Hepatocyte (in vitro differentiated cells): ENCODE measurements at regions not wholly inside any gene's neighbourhood (a gene's known extent, or its start where the extent isn't known, plus 50 kb on each side); places are given as distances from the start of the nearest gene placed in this dataset.

Experiments used
- DNase-seq: peaks from one replicate; pipeline ENCODE4 v3.0.0-alpha.2; 2016; ENCODE audit warnings: low spot score
- H2AFZ ChIP-seq: fragments of 200-600 bp; sonication (generic); 2 replicates; pipeline ENCODE4 v1.6.0; 2016; ENCODE audit warnings: antibody characterized with exemption, mild to moderate bottlenecking
- H3K27ac ChIP-seq: fragments of 200-600 bp; sonication (generic); 2 replicates; pipeline ENCODE4 v1.5.1; 2016; ENCODE audit warnings: mild to moderate bottlenecking
- H3K27me3 ChIP-seq: fragments of 200-600 bp; sonication (generic); 2 replicates; pipeline ENCODE4 v1.6.1; 2016
- H3K36me3 ChIP-seq: fragments of 200-600 bp; sonication (generic); replicated peaks from 2 replicates; pipeline ENCODE4 v1.5.1; 2016; ENCODE audit warnings: low read depth; ENCODE audit not compliant: insufficient read depth
- H3K4me1 ChIP-seq: fragments of 200-600 bp; sonication (generic); 2 replicates; pipeline ENCODE4 v1.5.1; 2016; ENCODE audit warnings: mild to moderate bottlenecking, moderate library complexity; ENCODE audit not compliant: insufficient read depth
- H3K4me2 ChIP-seq: fragments of 200-600 bp; sonication (generic); 2 replicates; pipeline ENCODE4 v1.6.0; 2016
- H3K4me3 ChIP-seq: fragments of 200-600 bp; sonication (generic); 2 replicates; pipeline ENCODE4 v1.5.1; 2016; ENCODE audit warnings: mild to moderate bottlenecking
- H3K79me2 ChIP-seq: fragments of 200-600 bp; sonication (generic); 2 replicates; pipeline ENCODE4 v1.6.0; 2017; ENCODE audit warnings: mild to moderate bottlenecking
- H3K9me2 ChIP-seq: fragments of 200-600 bp; sonication (generic); replicated peaks from 2 replicates; pipeline ENCODE4 v1.6.0; 2017; ENCODE audit warnings: mild to moderate bottlenecking; ENCODE audit not compliant: insufficient read depth
- H3K9me3 ChIP-seq: fragments of 200-600 bp; sonication (generic); 2 replicates; pipeline ENCODE4 v1.5.1; 2016; ENCODE audit warnings: low read depth, mild to moderate bottlenecking
- H4K20me1 ChIP-seq: fragments of 200-600 bp; sonication (generic); 2 replicates; pipeline ENCODE4 v1.6.0; 2016; ENCODE audit warnings: mild to moderate bottlenecking; ENCODE audit not compliant: insufficient read depth, poor library complexity, severe bottlenecking
- CTCF ChIP-seq: fragments of 200-600 bp; sonication (generic); IDR thresholded peaks from 2 replicates; pipeline ENCODE4 v1.5.1; 2016; ENCODE audit warnings: antibody characterized with exemption, mild to moderate bottlenecking; ENCODE audit not compliant: poor library complexity
- EZH2 ChIP-seq: fragments of 200-600 bp; sonication (generic); IDR thresholded peaks from 2 replicates; pipeline ENCODE4 v1.6.1; 2016; ENCODE audit warnings: antibody characterized with exemption, mild to moderate bottlenecking, borderline replicate concordance
- EZH2phosphoT487 ChIP-seq: fragments of 200-600 bp; sonication (generic); IDR thresholded peaks from one replicate; pipeline ENCODE4 v1.6.1; 2018; ENCODE audit warnings: antibody characterized with exemption, mild to moderate bottlenecking, low read depth, moderate library complexity; ENCODE audit not compliant: unreplicated experiment, severe bottlenecking
- WGBS: methylation state at CpG from one replicate; pipeline ENCODE4 v1.1.6; 2016; ENCODE audit warnings: low lambda C conversion rate; ENCODE audit errors: missing lambda C conversion rate; 5-methylcytosine and 5-hydroxymethylcytosine counted together

DNA sequence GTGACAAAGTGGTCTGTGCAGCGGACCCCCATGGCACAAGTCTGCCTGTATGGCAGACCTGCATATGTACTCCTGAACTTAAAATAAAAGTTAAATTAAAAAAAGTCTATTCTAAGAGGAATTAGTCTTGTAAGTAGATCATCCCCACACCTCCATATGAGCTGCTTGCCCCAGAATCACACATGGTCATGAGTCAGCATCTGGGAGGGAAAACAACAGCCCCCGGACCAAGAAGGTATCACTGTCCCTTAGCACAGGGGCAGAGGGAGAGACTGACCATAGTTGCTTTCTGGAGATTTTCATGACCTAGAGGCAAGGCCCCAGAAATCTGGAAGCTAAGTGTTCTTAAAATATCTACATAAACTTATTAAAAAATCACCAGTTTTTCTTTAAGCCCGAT, 86.6 kb upstream of the PDK4 start:
- H3K4me3 ChIP-seq = no peak overlapping the region
- 60% methylated on average over 3 of the region's 3 CpGs for WGBS
- no peaks in the 10 kb centered on the region for H3K9me3 ChIP-seq
- no peak overlapping the region for H3K27ac ChIP-seq
- no peaks in the 10 kb centered on the region for H3K9me2 ChIP-seq
- no peak overlapping the region for H2AFZ ChIP-seq
- no peak for DNase-seq
- H3K36me3 ChIP-seq = no peaks in the 10 kb centered on the region
- H3K79me2 ChIP-seq = no peaks in the 10 kb centered on the region
- H4K20me1 ChIP-seq = no peaks in the 10 kb centered on the region
- no peak overlapping the region for H3K4me2 ChIP-seq
- H3K27me3 ChIP-seq = no peaks in the 10 kb centered on the region
- H3K4me1 ChIP-seq = no peaks in the 10 kb centered on the region
- TF ChIP-seq CTCF (no peak), EZH2 (no peak), EZH2phosphoT487 (no peak)

DNA sequence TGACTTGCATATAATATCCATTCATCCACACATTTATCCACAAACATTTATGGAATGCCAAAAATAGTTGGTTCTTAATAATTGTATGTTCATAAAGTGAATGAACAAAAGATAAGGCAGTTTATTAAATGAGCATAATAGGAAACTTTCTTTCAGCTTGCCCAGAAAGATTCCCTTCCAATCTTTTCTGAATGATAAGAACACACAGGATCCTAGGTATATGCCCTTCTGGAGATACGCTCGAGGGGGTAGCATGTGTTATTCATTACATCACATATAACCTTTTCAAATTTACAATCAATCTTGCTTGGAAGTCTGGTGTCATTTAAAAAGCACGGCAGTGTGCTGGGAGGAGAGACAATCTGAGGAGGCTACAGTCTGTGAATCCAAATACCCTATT, 80.4 kb upstream of the PDK4 start:
- WGBS = 53% methylated on average over 3 of the region's 3 CpGs
- Histone ChIP-seq H4K20me1 (no peaks in the 10 kb centered on the region), H3K9me3 (no peaks in the 10 kb centered on the region), H3K79me2 (no peaks in the 10 kb centered on the region), H3K4me1 (no peaks in the 10 kb centered on the region), H3K27me3 (no peaks in the 10 kb centered on the region), H2AFZ (no peak overlapping the region), H3K36me3 (no peaks in the 10 kb centered on the region), H3K9me2 (no peaks in the 10 kb centered on the region), H3K4me3 (no peak overlapping the region), H3K27ac (no peak overlapping the region), H3K4me2 (no peak overlapping the region)
- no peak for DNase-seq
- TF ChIP-seq EZH2 (no peak), EZH2phosphoT487 (no peak), CTCF (no peak)

GRCh38 chr7:95675632-95676031, 79.3 kb upstream of the PDK4 start:
- H3K9me2 ChIP-seq = no peaks in the 10 kb centered on the region
- 93% methylated on average over 3 of the region's 3 CpGs for WGBS
- TF ChIP-seq EZH2phosphoT487 (no peak), CTCF (no peak), EZH2 (no peak)
- H3K4me1 ChIP-seq = no peaks in the 10 kb centered on the region
- no peaks in the 10 kb centered on the region for H3K27me3 ChIP-seq
- H4K20me1 ChIP-seq = no peaks in the 10 kb centered on the region
- no peak overlapping the region for H3K27ac ChIP-seq
- no peaks in the 10 kb centered on the region for H3K9me3 ChIP-seq
- H3K4me2 ChIP-seq = no peak overlapping the region
- no peaks in the 10 kb centered on the region for H3K36me3 ChIP-seq
- H3K79me2 ChIP-seq = no peaks in the 10 kb centered on the region
- DNase-seq = no peak
- H2AFZ ChIP-seq = no peak overlapping the region
- H3K4me3 ChIP-seq = no peak overlapping the region

DNA sequence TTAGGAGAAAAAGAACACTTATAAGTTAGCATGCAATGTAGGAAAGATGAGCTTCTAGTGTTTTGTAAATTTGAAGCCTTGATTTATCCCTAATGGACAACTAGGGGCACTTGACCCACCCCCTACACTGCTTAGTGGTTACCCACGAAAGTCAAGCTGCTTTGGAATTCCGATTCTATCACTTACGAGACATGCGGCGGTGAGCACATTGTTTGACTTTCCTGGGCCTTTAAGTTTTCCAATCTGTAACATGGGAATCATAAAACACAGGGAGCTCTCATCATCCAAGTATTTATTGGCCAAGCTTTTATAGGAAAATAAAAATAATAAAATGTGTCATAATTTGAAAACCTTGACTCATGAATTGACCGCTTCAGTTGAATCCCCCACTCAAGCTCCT, 78.7 kb upstream of the PDK4 start:
- no peak overlapping the region for H3K27ac ChIP-seq
- WGBS = 75% methylated on average over 6 of the region's 6 CpGs

More for the DNA sequence above, 78.7 kb upstream of the PDK4 start:
- Histone ChIP-seq H3K4me1 (no peaks in the 10 kb centered on the region), H2AFZ (no peak overlapping the region), H3K4me3 (no peak overlapping the region), H3K27me3 (no peaks in the 10 kb centered on the region), H4K20me1 (no peaks in the 10 kb centered on the region), H3K9me3 (no peaks in the 10 kb centered on the region), H3K79me2 (no peaks in the 10 kb centered on the region), H3K9me2 (no peaks in the 10 kb centered on the region), H3K36me3 (no peaks in the 10 kb centered on the region), H3K4me2 (no peak overlapping the region)
- no peak for DNase-seq
- no peak for TF ChIP-seq EZH2
- no peak for TF ChIP-seq CTCF
- TF ChIP-seq EZH2phosphoT487 = no peak
